ENCODE measurements at regions not wholly inside any gene's neighbourhood (a gene's known extent, or its start where the extent isn't known, plus 50 kb on each side); places are given as distances from the start of the nearest gene placed in this dataset.
"Not testable (repeated sequence)": the region's sequence is repeated elsewhere in the genome, so short reads cannot be mapped to it uniquely, and the experiment has no call there.

DNA sequence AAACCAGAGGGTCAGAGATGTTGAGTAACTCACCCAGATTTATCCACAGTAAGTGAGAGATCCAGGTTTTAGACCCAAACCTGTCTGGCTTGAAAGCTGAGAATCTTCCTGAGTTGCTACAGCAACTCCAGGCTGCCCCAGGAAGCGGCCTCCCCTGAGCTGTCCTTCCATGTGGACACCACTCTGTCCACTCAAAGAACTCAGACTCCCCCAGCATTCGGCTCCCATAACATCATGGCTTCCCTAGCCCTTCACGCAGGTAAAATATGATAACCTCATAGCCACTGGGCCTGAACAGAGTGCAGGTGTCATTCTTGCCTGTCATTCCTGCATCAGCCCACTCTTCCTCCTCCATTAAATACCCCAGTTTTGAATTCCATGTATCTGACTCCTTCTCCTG is 657.8 kb downstream of the TBC1D22A start:
- no peak for DNase-seq

- no peak for DNase-seq
These were observed 656.8 kb downstream of the TBC1D22A start for GRCh38 chr22:47419239-47419638.

DNA sequence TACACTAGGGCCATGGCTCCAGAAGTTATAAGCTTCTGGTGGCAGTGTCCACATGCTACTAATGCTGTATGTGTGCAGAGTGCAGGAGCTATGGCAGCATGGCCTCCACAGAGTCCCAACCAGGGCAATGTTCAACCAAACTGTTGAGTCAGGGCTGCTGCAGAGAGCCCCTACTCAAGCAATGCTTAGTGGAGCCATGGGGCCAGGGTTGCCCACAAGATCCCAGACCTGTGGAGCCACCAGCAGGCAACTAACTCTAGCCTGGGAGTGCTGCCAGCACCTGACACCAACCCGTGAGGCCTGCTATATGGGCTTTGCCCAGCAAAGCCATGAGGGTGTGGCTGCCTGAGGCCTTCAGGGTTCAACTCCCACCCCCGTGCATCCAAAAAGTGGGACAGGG is 655.2 kb downstream of the TBC1D22A start:
- no peak for DNase-seq

GRCh38 chr22:47411006-47411405 is 648.6 kb downstream of the TBC1D22A start:
- no peak for DNase-seq

DNA sequence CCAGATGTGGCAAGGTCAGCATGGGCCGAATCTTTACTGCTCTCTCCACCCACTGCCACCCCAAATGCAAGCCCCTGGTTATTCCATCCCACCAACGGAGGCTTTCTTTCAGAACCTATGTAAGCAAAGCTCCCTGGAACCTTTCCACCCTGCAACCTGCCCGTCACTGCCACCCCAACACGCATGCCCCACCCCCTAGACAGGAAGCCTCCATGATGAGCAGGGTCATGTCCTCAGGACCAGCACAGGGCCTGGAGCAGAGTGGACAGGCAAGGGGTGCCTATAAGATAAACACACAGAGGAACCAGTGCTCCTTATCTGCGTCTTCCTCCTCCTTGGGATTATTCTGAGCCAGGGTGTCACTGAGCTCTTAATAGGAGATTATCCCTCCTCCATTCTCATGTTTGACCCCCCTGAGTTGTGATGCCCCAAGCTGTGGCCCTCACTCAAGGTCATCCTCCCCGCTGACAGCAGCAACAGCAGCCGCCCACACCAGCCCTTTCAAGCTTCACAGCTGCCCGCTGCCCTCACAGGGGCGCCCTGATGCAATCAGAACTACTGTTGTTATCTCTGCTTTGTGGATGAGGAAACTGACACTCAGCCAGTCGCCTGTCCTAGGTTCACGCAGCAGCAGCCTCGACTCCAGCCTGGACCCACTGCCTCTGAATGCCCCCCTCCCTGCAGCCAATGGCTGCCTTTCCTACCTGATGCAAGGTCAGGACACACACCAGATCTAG is 647.3 kb downstream of the TBC1D22A start:
- DNase-seq: no peak

DNA sequence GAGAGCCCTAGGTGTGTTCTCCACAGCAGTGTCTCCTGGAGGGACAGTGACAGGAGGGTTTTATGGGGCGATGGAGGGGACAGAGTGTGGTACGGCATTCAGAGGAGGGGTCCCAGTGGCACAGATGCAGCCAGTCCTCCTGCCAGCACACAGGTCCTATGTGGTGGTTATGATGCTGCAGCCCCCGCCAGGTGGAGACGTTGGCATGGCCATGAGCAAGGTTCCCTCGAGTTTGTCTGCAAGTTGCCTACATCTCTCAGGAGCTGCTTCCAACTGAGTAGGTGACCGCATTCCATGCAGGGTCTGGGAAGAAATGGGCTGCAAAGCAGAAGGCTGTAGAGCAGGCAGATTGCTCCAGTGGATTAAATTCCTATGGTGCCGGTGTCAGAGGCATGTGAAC is 646.0 kb downstream of the TBC1D22A start:
- no peak for DNase-seq

DNA sequence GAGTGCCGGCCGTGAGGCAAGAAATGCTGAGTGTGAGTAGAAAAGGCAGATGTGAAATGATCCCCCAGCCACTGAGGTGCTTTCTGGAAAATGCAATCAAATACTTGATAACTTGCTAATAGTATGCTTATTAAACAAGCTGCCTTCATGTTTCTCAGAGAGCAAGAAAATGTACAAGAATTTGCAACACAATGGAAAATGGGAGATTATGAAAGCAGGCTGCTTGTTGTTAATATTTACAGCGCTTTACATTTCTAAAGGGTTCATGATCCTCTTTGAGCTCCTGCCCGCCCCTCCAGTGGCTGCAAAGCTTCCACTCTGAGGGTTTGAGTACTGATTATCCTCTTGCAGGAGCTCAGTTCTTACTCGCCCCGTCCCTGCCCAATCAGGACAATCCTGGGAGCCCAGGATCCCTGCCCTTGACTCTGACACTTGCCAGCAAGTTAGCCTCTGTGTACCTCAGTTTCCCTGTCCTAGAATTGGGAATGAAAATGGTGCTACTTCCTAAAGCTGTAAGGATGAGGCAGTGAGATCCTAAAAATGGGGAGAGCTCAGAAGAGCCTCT is 645.1 kb downstream of the TBC1D22A start:
- DNase-seq: no peak

GRCh38 chr22:47406896-47407295 is 644.4 kb downstream of the TBC1D22A start:
- DNase-seq: no peak

- DNase-seq: no peak
These were observed 643.9 kb downstream of the TBC1D22A start for GRCh38 chr22:47406180-47406834.

GRCh38 chr22:47405222-47405621 is 642.8 kb downstream of the TBC1D22A start:
- DNase-seq: not testable (repeated sequence)

- DNase-seq: no peak
These were observed 640.6 kb downstream of the TBC1D22A start for GRCh38 chr22:47402876-47403525.

DNA sequence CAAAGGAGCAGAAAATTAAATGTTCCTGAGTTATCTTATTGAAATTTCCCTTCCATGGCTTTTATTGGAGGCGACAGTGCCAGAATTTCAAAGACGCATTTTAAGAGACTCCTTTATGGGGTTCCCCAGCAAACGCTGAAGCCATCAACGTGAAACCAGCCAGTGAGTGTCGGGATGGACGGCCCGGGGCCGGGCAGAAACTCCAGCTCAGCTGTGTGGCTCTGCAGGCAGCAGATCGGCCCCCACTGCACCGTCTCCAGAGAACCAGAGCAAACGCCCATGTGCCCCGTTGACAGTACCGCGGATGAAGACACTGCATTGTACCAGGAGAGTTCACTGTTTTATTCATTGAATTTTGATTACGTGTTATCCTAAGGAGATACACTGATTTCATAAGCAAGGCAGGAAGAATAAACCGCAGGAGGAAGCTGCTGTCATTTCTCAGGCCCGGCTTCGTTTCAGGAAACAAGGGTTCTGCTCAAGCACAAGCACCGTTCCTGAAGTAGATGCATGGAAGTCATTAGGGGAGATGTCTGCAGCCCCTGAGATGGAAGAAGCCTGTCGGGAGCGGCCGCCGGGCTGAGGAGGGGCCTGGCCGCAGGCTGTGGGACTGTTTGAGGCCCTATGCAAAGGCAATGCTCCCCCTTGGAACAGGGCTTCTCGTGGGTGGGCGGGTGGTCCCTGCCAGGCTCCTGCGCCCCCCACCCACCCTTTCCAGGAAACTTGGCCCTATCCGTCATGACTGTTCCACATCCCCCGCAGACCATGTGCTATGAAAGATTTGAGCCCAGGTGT is 639.7 kb downstream of the TBC1D22A start:
- DNase-seq: no peak

- no peak for DNase-seq
These were observed 639.1 kb downstream of the TBC1D22A start for GRCh38 chr22:47401592-47401898.

DNA sequence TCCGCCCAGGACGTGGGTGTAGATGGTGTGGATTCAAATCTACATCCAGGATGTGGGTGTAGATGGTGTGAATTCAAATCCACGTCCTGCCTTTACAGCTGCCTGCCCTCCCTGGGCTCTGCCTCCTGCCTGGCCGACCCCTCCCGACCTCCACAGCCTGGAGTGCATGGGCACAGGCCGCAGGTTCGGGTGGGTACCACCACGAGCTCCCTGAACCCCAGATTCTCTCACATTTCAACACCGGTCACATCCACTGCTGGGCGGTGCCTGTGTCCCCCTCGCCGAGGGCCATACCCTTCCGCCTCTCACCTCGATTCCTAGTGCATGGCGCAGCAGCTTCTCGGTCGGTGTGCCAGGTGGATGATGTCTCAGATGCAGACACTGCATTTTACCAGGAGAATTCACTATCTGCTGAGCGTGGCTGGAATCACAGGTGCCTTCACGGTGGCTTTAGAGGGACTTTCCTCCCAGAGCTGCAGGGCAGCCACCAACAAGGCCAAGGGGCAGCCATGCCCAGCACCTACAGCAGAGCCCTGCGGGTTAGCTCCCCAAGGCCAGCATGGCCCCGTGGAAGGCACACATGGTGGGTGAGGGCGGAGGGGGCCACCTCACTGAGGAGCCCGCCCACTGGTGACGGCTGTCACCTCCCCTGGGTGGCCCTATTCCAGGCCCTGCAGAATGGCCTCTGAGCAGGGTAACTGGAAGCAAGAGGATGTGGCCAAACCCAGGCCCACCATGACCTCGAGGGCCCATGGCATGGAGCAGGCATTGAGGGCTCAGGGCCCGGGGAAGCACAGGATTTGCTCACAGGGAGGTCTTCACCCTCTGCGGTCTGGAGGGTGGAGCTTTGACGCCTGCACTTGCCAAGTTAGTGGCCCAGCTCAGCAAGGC is 638.5 kb downstream of the TBC1D22A start:
- DNase-seq: no peak

GRCh38 chr22:47400131-47400530 is 637.7 kb downstream of the TBC1D22A start:
- not testable (repeated sequence) for DNase-seq

GRCh38 chr22:47398921-47399790 is 636.7 kb downstream of the TBC1D22A start:
- DNase-seq: no peak

GRCh38 chr22:47398491-47398890 is 636.0 kb downstream of the TBC1D22A start:
- DNase-seq: no peak

- DNase-seq: no peak
These were observed 635.2 kb downstream of the TBC1D22A start for GRCh38 chr22:47397673-47398072.

- DNase-seq: no peak
These were observed 634.1 kb downstream of the TBC1D22A start for GRCh38 chr22:47396515-47396914.

DNA sequence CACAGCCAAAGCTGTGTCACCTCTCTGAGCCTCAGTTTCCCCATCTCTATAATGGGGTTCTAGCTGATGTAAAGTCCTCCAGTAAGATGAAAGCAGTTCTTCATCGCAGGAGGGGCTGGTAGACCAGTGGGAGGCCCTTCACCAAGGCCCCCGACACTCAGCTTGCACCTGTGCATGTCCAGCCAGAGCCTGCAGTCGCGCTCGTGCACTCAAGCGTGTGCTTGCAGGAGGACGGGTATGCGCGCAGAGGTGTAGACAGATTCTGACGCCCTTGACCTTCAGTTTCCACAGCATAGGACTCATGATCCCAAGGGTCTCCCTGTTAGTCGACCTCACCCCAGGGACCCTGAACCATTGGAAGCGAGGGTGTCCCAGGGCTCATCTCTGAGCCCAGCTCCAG is 633.7 kb downstream of the TBC1D22A start:
- no peak for DNase-seq

GRCh38 chr22:47395481-47395880 is 633.0 kb downstream of the TBC1D22A start:
- no peak for DNase-seq

Data from GOT3 (cell line).